Epithelial cell of prostate (primary cell): ENCODE measurements at regions not wholly inside any gene's neighbourhood (a gene's known extent, or its start where the extent isn't known, plus 50 kb on each side); places are given as distances from the start of the nearest gene placed in this dataset.

Experiments
- DNase-seq: peaks from one replicate; pipeline ENCODE4 v3.0.0-alpha.2; 2011; ENCODE audit warnings: low read depth, low spot score
- H3K27ac ChIP-seq: fragments of 450-650 bp; 2 replicates; pipeline ENCODE4 v1.5.1; 2017; ENCODE audit warnings: mild to moderate bottlenecking

GRCh38 chr20:57939499-57939898, 229.7 kb upstream of the PMEPA1 start:
- H3K27ac ChIP-seq: no peak overlapping the region
- peak; percentile 22 for DNase-seq

GRCh38 chr20:57938158-57939108, 228.6 kb upstream of the PMEPA1 start:
- no peak for DNase-seq
- no peak overlapping the region for H3K27ac ChIP-seq

- H3K27ac ChIP-seq: no peak overlapping the region
- no peak for DNase-seq
Measured at GRCh38 chr20:57936636-57937385, 227.0 kb upstream of the PMEPA1 start.

- no peak overlapping the region for H3K27ac ChIP-seq
- DNase-seq: no peak
Measured at GRCh38 chr20:57934913-57935312, 225.1 kb upstream of the PMEPA1 start.

DNA sequence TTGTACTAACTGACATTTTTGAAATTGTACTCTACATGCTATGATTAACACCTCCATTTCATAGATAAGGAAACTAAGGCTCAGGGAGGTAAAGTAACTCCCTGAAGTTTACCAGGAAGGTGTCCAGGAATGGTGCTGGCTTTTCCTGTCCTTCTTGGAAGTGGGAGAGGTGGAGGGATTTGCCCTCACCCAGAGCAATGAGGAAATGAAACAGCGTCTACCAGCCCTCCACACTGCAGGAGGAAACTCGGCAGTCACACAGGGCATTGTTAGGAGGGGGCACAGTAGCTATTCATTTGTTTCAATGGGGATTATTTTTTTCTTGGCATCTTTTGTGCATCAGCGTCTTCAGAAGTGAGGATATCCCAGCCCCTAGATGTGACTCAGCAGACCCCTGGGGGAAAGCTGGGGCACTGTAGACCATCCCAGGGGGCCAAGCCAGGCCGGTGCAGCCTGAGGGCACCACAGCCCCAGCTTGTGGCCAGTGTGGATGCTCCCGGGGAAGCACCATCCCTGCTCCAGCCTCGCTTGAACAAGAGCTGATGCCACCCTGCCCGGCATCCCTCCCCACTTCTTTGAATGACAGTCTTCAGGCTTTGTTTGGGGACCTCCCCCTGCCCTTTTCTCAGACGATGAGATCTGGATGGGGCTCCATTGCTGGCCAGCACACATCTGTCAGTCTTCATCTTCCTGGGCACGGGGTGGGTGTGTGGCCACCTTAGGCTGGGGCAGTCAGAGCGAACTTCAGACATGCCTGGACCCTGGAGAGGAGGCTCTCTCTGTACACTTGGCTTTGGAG, 224.4 kb upstream of the PMEPA1 start:
- no peak overlapping the region for H3K27ac ChIP-seq
- DNase-seq: no peak

DNA sequence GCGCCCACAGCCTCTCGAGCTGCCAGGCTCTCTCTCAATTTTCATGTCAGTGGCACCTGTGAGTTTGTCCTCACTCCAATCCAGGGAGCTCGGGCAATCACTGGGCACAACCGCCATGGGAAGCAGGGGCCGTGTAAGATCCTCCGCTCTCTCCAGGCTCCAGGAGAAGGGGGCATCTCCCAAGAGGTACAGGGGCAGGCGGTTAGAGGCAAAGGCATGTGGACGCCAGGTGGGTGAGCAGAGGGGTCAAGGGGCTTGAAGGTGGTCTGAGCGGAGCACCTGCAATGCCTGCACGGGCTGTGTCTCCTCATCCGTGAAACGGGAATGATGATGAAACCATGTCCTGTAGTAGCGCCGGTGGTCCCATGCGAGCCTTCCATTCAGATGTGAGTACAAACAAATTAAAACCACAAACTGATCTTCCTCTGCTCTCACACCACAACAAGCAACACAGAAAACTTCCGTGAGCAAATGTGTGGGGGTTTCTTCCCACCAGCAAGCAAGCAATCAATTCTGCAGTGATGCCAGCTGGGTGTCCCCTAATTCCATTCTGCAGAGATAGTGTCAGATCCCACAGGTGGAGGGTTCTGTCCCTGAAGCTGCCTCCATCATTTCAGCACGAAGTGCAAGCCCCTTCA, 222.5 kb upstream of the PMEPA1 start:
- no peak overlapping the region for H3K27ac ChIP-seq
- DNase-seq: no peak

GRCh38 chr20:57930351-57930750, 220.5 kb upstream of the PMEPA1 start:
- DNase-seq: no peak
- H3K27ac ChIP-seq: no peak overlapping the region

GRCh38 chr20:57928181-57928967, 218.6 kb upstream of the PMEPA1 start:
- DNase-seq: no peak
- no peak overlapping the region for H3K27ac ChIP-seq

- no peak for DNase-seq
- H3K27ac ChIP-seq: no peak overlapping the region
Measured at GRCh38 chr20:57927376-57927775, 217.6 kb upstream of the PMEPA1 start.

- no peak overlapping the region for H3K27ac ChIP-seq
- DNase-seq: no peak
Measured at GRCh38 chr20:57922706-57923105, 212.9 kb upstream of the PMEPA1 start.

- no peak overlapping the region for H3K27ac ChIP-seq
- DNase-seq: no peak
Measured at GRCh38 chr20:57922083-57922482, 212.3 kb upstream of the PMEPA1 start.

DNA sequence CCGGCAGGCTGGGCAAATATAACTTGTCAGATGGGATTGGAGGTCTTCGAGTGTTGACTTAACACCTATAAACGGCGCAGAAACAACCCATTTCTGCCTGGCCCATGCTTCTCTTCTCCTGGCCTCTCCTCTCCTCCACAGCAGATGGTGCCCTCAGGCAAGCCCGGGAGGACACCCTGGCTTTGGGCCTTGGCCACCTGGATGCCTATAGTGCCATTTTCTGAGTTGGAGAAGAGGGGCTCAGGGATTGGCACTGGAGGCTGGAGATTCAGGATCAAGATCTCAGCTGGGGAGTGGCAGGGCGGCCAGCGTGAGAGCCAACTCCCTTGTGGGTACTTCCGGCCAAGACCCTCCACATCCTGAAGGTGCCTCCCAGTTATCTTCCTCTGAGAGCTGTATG, 211.9 kb upstream of the PMEPA1 start:
- DNase-seq: no peak
- no peak overlapping the region for H3K27ac ChIP-seq

- H3K27ac ChIP-seq: no peak overlapping the region
- no peak for DNase-seq
Measured at GRCh38 chr20:57920971-57921370, 211.2 kb upstream of the PMEPA1 start.

DNA sequence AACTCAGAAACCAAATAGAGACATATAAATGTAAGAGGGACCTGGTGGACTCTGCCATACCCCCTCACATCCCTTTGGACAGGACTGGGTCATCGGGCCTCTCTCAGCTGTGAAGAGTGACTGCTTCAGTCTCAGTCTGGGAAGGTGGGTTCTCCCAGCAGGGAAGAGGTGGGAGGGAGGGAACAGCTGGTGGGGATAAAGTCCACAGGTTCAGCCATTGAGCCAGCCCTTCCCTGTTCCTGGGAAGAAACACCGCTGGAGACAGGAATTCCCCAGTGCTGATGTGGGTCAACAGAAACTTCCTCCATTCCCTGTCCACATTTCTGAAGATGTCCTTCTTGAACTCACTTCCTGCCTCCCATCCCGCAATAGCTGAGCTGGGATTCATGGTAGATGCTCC, 209.2 kb upstream of the PMEPA1 start:
- no peak for DNase-seq
- H3K27ac ChIP-seq: no peak overlapping the region

- DNase-seq: no peak
- no peak overlapping the region for H3K27ac ChIP-seq
Measured at GRCh38 chr20:57918551-57918950, 208.7 kb upstream of the PMEPA1 start.

GRCh38 chr20:57914205-57914604, 204.4 kb upstream of the PMEPA1 start:
- no peak for DNase-seq
- H3K27ac ChIP-seq: no peak overlapping the region

GRCh38 chr20:57913156-57913930, 203.5 kb upstream of the PMEPA1 start:
- no peak for DNase-seq
- no peak overlapping the region for H3K27ac ChIP-seq

GRCh38 chr20:57912227-57912582, 202.4 kb upstream of the PMEPA1 start:
- no peak for DNase-seq
- no peak overlapping the region for H3K27ac ChIP-seq
